CD4-positive, alpha-beta T cell treated with Interleukin-6 for 4 hours (primary cell): ENCODE measurements at regions not wholly inside any gene's neighbourhood (a gene's known extent, or its start where the extent isn't known, plus 50 kb on each side); places are given as distances from the start of the nearest gene placed in this dataset.

Experiments used
- DNase-seq: peaks from one replicate; pipeline ENCODE4 v3.0.0-alpha.2; 2020; ENCODE audit warnings: mixed read lengths

- no peak for DNase-seq
Observed at GRCh38 chr12:91609283-91609682, 426.7 kb upstream of the DCN start.

GRCh38 chr12:91608542-91608941 lies 425.9 kb upstream of the DCN start:
- no peak for DNase-seq

- DNase-seq, result no peak
Observed at GRCh38 chr12:91606662-91607377, 424.2 kb upstream of the DCN start.

GRCh38 chr12:91604897-91605296 lies 422.3 kb upstream of the DCN start:
- DNase-seq, result no peak

GRCh38 chr12:91603060-91603459 lies 420.4 kb upstream of the DCN start:
- DNase-seq, result no peak

DNA sequence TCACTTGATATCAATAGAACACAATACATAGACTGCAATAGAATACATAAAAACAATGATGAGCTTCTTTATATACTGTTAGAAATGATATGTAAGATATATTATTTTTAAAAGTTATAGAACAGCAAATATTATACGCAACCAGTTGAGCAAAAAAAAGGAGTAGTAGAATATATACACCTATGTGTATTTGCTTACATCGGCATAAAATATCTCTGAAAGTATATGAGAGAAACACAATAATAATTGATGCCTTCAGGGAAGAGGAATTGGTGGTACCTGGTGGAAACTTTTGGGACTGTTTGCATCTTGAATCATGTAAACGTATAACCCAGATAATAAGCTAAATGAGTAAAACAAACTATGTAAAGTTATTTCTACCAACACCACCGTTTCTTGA lies 418.4 kb upstream of the DCN start:
- DNase-seq, result no peak

GRCh38 chr12:91594715-91595114 lies 412.1 kb upstream of the DCN start:
- DNase-seq, result no peak

- no peak for DNase-seq
Observed at GRCh38 chr12:91591639-91591987, 409.0 kb upstream of the DCN start.

DNA sequence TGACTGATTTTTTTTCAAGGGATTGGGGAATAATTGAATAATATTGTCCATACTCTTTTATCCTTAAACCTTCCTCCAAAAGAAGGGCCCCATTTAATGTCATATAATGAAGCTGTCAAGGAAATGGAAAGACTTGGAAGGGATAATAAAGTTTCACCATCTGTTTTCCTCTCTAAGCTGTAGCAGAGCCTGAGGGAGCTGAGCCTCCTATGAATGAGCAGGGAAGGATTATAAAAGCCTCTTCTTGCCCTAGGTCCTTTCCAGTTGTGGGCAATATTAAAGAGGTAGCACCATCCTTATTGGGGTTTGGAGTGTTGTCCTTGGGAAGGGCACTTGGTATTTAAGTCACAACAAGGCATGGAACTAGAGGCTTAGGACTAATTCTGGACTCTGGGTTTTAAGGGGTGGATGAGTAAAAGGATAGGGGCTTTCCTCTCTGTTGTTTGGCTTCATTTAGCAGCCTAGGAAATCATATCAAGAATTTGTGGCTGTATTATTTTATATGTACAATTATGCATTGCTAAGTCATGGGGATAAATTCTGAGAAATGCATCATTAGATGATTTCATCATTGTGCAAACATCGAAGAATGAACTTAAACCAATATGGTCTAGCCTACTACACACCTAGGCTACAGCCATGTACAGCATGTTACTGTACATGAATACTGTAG lies 408.5 kb upstream of the DCN start:
- no peak for DNase-seq

DNA sequence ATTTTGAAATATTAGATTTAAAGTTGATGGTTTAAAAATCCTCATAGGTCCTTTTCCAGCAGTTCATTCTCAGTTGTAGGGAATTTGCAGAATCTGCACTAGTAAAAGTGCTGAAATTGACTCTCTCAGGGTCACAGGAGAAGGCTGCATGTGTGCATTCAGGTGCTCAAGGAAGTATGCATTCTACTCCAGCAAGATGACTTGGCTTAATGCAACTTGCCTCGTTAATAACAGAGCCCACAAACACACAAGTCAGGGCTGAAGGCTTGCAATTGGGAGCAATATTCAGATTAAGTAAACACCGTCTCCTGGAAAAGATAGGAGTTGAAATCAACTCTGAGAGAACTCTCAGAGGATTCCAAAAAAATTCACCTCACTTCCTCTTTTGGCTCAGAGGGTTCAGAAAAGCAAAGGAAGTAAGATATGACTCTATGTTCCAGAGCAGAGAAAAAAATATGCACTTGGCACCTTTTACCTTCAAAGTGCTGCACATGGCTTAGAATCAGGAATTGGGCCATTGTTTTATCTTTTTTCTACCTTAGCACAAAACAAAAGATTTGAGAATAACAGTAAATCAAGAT lies 406.3 kb upstream of the DCN start:
- DNase-seq, result no peak

DNA sequence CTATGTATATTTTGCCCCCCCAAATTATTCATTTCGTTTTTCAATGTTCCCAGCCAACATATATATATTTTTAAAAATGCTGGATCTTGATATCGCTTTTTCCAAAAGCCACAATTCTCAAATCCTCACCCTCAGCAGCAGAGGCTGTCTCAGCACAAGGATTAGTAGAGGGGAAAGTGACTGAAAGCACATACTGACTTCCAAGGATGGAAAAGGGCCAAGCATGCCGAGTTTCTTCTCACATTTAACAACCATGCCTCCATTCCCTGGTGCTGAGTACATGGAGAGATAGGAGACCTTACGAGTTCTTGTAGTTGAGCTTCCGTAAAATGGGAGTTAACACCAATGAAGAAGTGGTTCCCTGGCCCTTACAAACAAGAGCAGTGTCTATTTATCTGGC lies 403.4 kb upstream of the DCN start:
- DNase-seq, result no peak

DNA sequence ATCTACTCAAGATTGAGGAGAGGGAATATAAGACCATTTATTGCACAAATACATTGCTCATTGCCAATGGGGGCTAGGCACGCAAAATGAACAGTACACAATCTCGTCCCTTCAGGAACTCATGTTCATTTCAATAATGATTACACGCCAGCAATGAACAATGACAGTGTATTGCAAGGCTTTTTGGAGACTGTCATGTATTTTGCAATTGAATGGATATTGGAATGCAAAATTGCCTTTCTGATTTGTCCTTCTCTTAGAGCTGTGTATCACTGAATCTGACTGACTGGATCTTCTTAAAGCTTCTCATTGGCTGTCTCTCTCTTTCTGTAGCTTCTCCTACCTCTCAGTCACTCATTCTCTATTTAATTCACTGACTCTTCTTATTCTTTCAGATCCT lies 400.2 kb upstream of the DCN start:
- DNase-seq, result no peak

GRCh38 chr12:91579516-91580263 lies 397.1 kb upstream of the DCN start:
- no peak for DNase-seq

DNA sequence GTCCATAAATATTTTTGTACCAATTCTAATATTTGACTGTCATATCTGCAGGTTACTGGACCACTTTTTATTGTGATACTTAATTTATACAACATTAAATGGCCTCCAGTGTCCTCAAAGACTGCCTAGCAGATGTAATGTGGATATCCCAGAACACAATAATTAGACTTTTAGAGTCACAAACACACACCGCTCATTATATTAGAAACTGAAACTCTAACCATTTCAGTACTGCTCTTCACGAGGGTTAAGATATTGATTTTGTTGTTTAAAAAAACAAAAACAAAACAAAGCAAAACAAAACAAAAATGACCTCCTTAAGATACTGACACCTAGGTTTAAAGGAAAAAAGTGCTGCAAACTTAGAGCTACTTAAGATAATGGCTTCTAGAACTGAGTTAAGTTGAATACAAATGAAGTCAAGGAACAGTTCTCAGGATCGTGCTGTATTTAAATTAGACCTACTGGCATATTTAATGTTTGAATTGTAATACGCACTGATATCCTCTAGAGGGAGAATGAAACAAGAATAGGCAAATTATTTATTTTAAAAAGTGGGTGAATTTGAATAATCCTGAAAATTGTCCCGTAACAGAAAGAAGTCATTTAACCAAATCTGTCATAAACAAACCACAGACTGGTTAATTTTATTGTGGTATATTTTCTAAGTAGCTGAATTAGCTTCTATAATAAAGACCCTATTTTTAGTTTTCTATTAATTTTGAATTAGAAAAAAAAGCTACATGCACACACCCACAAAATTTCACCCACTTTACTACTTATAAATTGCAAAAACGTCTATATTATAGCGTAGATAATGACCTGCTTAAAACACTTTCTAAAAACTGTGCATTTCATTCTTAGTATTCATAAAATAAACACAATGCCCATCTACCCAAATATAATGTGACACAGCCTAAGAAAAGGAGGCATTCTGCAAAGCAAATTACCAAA lies 395.2 kb upstream of the DCN start:
- no peak for DNase-seq

- no peak for DNase-seq
Observed at GRCh38 chr12:91576432-91576831, 393.8 kb upstream of the DCN start.

DNA sequence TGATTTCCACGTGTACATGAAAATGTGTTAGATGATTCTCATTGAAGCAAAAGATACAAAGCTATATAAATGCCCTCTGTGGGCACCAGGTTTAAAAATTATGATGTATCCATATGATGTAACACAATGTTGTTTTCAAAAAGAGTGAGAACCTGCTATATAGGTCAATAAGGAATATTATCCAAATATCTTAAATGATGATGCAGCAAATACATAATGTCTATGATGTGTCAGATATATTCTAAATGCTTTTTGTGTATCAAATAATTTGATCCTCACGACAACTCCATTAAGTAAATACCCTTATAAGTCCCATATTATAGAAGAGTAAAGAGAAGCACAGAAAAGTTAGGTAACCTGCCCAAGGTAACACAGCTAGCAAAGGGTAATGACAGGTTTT lies 393.0 kb upstream of the DCN start:
- no peak for DNase-seq

DNA sequence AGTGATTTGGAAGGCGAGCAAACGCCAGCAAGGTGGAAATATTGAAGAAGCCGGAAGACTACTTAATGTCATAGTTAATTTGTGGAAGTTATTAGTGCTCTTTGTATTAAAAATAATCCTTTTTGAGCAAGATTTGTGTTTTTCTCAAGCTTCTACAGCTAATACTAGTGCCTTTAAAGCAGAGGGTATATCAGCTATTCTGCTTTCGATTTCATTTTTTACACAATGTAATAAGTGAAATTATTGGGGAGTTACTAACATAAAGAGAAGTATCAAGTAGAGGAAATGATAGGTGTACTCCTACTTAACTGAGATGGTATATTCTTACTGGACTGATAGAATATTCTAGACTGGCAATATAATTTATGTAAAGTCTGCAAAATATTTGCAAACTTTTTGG lies 392.4 kb upstream of the DCN start:
- DNase-seq, result no peak

- no peak for DNase-seq
Observed at GRCh38 chr12:91574391-91574790, 391.8 kb upstream of the DCN start.

DNA sequence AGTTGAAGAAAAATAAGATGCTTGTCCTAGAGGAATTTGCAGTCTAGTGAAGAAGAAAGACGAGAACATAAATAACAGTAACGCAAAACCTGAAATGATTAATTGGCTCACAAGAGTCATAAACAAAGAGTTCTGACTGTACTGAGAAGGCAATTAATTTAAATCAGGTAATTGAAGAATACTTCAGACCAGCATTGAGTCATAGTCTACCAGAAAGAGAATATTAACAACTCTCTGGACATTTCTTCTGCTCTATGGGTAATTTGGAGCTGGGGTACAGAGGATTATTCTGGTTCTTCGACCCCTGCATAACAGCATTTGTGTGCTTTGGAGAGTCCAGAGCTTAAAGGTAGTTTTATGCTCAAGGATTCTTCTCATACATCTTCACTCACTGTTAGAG lies 390.3 kb upstream of the DCN start:
- no peak for DNase-seq

DNA sequence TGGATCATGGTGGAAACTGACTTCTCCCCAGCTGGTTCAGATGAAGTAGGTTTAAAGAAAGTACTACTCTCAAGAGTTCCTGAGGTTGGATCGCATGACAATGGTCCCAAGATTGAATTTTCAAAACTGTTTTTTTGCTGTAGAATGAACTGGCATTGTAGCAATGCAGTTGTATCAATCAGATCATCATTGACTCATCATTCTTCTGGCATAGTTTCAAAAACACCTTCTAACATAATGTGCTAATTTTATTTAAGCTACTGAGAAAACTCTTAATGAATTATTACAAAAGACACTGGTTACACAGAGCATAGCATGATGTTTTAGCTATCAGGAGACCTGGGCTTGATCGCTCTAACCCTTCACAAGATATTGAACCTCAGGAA lies 384.5 kb upstream of the DCN start:
- DNase-seq, result no peak

- DNase-seq, result no peak
Observed at GRCh38 chr12:91566328-91567099, 383.9 kb upstream of the DCN start.

DNA sequence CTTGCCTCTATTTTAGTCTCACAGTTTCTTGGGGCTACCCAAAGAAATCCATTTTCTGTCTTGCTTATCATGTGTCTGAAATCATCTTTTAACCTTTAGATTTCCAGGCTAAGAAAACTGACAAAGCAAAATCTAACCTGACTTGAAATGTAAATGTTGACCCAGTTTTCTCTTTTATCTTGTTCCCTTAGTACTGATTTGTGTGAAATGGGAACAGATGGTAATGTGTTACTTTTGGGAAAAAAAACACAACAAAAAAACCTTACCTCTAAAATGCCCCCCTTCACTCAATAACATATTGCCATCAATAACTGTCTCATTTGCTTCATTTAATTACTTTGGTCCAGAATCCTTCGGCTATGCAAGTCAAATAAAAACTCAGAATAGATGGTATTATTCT lies 383.2 kb upstream of the DCN start:
- no peak for DNase-seq
